Immature natural killer cell (primary cell): ENCODE measurements at regions not wholly inside any gene's neighbourhood (a gene's known extent, or its start where the extent isn't known, plus 50 kb on each side); places are given as distances from the start of the nearest gene placed in this dataset.

Experiments used
- DNase-seq, 3 donors: peaks; one replicate each; pipeline ENCODE4 v3.0.0; 2022; ENCODE audit warnings: mixed read lengths in 1 of 3
- H3K27ac Mint-ChIP-seq, 6 donors: one replicate each; pipeline ENCODE4 v1.8.0; 2020; ENCODE audit warnings: mixed read lengths in 6 of 6, mild to moderate bottlenecking in 5 of 6, inconsistent platforms in 4 of 6, moderate library complexity in 3 of 6
- H3K27me3 Mint-ChIP-seq, 3 donors: one replicate each; pipeline ENCODE4 v1.8.0; 2020 to 2021; ENCODE audit warnings: low read depth in 3 of 3, mild to moderate bottlenecking in 3 of 3, mixed read lengths in 3 of 3, moderate library complexity in 3 of 3, inconsistent platforms in 1 of 3
- H3K36me3 Mint-ChIP-seq, 3 donors: one replicate each; pipeline ENCODE4 v1.8.0; 2020; ENCODE audit warnings: mixed read lengths in 3 of 3, inconsistent platforms in 2 of 3, mild to moderate bottlenecking in 2 of 3
- H3K4me1 Mint-ChIP-seq, 2 donors: one replicate each; pipeline ENCODE4 v1.8.0; 2020; ENCODE audit warnings: inconsistent platforms in 2 of 2, mild to moderate bottlenecking in 2 of 2, mixed read lengths in 2 of 2, moderate library complexity in 1 of 2
- H3K4me3 Mint-ChIP-seq, 5 donors: one replicate each; pipeline ENCODE4 v1.8.0; 2020; ENCODE audit warnings: mild to moderate bottlenecking in 5 of 5, mixed read lengths in 5 of 5, inconsistent platforms in 3 of 5, moderate library complexity in 3 of 5
- H3K9me3 Mint-ChIP-seq, 6 donors: one replicate each; pipeline ENCODE4 v1.8.0; 2020; ENCODE audit warnings: mild to moderate bottlenecking in 6 of 6, mixed read lengths in 6 of 6, inconsistent platforms in 4 of 6, moderate library complexity in 3 of 6

DNA sequence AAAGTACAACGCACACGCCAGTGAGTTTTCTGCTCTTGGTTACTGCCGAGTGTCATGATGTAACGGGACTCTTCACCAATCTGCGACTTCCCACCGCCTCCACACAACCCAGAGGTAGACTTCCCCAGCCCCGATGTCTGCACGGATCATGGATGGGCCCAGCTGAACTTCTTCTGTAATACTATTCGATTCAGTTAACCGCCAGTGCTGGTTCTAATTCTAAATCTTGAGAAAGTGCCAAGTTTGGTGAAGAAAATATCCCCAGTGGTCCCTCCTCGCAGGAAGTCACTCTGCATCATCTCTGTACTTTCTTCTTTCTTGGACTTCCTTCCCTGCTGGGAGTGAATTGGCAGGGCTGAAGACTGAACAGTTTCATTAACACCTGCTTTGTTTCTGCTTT lies 77.6 kb upstream of the SLC35F4 start:
- Mint-ChIP-seq H3K9me3 (peaks cover 0 to 7% (median 0%) of the 10 kb centered on the region in 6 donors), H3K4me1 (no peaks in the 10 kb centered on the region)
- DNase-seq: no peak

DNA sequence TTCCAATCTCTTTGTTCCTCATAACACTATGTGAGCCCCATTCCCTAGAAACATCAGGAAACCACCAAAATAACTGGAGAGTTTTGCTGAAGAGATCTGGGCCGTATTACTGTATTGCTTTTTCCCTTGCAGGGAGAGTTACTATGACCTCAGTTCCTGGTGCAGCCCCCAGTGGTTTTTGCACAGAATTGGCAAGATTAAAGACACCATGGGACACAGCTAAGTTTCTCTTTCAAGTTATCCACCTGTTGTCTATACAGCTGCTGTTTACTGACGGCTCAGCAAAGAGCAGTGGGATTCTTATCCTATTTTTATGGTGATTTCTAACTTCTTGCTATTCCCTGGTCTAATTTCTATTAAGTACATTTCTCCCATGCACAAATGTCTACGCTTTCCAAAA lies 77.1 kb upstream of the SLC35F4 start:
- no peak overlapping the region for H3K27ac Mint-ChIP-seq
- peaks cover 0 to 4% (median 0%) of the 10 kb centered on the region in 3 donors for H3K27me3 Mint-ChIP-seq
- H3K4me3 Mint-ChIP-seq: no peak overlapping the region
- peaks cover 0 to 4% (median 0%) of the 10 kb centered on the region in 6 donors for H3K9me3 Mint-ChIP-seq
- no peaks in the 10 kb centered on the region for H3K4me1 Mint-ChIP-seq
- H3K36me3 Mint-ChIP-seq: no peaks in the 10 kb centered on the region
- no peak for DNase-seq

More for the DNA sequence above, 77.6 kb upstream of the SLC35F4 start:
- Mint-ChIP-seq H3K27ac (no peak overlapping the region), H3K27me3 (peaks cover 0 to 4% (median 0%) of the 10 kb centered on the region in 3 donors), H3K4me3 (no peak overlapping the region), H3K36me3 (no peaks in the 10 kb centered on the region)

DNA sequence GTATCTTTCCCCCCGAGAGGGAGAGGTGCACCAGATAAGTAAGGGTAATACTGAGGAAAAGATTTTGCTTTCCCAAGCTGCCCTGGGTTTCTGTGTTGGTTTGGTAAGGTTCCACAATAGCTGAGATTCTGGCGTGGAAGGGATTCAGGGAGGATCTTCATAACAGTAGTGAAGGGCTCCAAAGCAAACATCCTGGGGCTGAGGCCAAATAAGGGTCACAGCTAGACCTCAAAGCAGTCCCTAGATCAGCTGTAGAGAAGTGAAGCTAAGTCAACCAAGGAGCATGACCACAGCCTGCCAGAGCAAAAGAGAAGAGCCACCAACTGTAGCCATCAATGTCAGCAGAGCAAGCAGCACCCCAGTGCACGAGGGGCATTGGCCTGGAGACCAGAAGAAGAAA lies 73.2 kb upstream of the SLC35F4 start:
- H3K27me3 Mint-ChIP-seq: peaks cover 0 to 2% (median 0%) of the 10 kb centered on the region in 3 donors
- peaks cover 0 to 6% (median under 1%) of the 10 kb centered on the region in 6 donors for H3K9me3 Mint-ChIP-seq
- no peak for DNase-seq
- H3K36me3 Mint-ChIP-seq: no peaks in the 10 kb centered on the region
- H3K27ac Mint-ChIP-seq: no peak overlapping the region
- H3K4me3 Mint-ChIP-seq: no peak overlapping the region
- no peaks in the 10 kb centered on the region for H3K4me1 Mint-ChIP-seq

DNA sequence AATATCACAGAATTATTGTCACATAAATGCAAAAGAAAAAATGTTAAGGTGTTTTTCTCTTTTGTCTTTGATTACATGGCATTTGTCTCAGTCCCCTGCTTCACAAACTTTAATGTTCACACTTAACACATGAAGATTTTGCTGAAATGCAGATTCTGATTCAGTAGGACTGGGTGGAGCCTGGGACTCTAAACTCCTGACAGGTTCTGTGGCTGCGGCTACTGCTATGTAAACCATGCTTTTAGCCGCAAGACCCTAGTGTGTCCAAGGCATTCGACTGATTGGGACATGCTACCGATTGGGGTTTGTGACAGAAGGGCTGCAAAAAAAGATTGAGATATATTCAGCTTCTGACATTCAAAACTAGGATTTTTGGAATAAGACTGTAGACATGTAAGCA lies 72.6 kb upstream of the SLC35F4 start:
- no peak overlapping the region for H3K4me3 Mint-ChIP-seq
- H3K27me3 Mint-ChIP-seq: peaks cover 0 to 2% (median 0%) of the 10 kb centered on the region in 3 donors
- no peak overlapping the region for H3K27ac Mint-ChIP-seq
- DNase-seq: no peak
- H3K4me1 Mint-ChIP-seq: no peaks in the 10 kb centered on the region
- no peaks in the 10 kb centered on the region for H3K36me3 Mint-ChIP-seq
- H3K9me3 Mint-ChIP-seq: peaks cover 0 to 6% (median under 1%) of the 10 kb centered on the region in 6 donors

DNA sequence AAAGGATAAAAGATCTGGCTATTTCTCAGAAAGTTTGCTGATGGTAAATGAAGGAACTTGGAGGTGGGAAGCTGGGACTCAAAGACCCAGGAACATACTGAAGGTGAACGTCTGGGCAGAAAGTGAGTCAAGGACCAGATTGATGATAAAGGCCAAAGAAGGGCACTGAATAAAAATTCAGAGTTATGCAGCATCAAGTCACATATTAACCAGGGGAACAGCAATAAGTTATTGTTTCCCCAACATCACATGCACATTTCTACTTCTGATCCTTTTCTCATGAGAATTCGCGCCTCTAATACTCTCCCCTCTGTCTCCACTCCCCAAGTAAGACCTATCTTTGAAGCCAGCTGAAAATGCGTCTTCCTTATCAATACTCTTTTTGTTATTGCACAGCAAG lies 71.8 kb upstream of the SLC35F4 start:
- DNase-seq: no peak
- H3K27ac Mint-ChIP-seq: no peak overlapping the region
- H3K36me3 Mint-ChIP-seq: no peaks in the 10 kb centered on the region
- H3K4me3 Mint-ChIP-seq: no peak overlapping the region
- no peaks in the 10 kb centered on the region for H3K4me1 Mint-ChIP-seq
- peaks cover 0 to 6% (median under 1%) of the 10 kb centered on the region in 6 donors for H3K9me3 Mint-ChIP-seq
- peaks cover 0 to 2% (median 0%) of the 10 kb centered on the region in 3 donors for H3K27me3 Mint-ChIP-seq

DNA sequence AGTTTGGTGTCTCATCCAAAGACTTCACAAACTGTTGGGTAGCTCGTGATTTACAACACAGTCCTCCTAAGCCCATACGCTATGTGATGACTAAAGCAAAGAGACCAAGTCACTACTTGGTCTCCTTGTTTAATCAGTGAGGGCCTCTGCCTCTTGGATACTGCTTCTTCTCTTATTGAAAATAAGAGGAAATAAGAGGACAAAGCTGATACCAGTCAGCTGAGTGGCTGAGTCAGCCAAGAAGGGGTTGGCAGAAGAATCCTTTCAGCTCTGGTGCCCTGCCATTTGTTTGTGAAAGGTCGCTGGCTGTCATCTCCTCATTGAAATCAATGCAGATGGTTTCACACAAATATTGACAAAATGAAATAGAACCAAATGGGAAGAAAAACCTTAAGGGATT lies 67.5 kb upstream of the SLC35F4 start:
- no peaks in the 10 kb centered on the region for H3K4me1 Mint-ChIP-seq
- H3K27me3 Mint-ChIP-seq: peaks cover 0 to 2% (median 0%) of the 10 kb centered on the region in 3 donors
- peaks cover 0 to 12% (median 2%) of the 10 kb centered on the region in 6 donors for H3K9me3 Mint-ChIP-seq
- DNase-seq: no peak
- H3K27ac Mint-ChIP-seq: no peak overlapping the region
- no peaks in the 10 kb centered on the region for H3K36me3 Mint-ChIP-seq
- H3K4me3 Mint-ChIP-seq: no peak overlapping the region

DNA sequence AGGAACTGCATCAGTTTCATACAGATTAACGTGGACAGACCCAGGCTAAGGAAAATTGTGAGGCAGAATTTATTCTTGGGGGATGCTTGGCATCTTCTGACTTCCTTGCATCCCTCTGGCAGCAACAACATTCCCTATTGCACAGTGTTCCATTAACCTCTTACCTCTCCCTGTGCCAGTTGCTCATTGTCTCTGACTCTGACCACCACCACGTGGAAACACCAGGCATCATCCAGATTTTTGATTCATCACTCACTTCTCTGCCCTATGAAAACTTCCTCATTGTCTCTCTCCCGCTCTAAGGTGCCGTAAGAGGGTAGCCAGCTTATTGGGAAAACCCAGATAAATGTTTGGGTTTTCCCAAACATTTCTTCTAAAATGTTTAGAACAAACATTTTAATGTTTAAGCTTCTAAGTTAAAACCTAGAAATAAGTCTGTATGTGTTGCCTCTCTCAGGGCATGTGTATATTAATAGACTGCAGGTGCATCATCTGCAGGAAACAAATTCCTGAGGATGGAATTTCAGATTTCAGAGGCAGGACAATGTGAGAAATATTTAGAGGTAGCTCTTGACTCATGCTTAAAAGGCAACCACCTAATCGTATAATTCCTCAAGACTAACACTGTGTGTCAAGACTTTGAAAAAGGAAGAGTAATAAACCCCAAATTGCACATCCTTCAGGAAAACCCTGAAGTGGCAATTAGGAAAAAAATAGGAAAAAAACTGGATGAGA lies 64.5 kb upstream of the SLC35F4 start:
- Mint-ChIP-seq H3K4me3 (peak overlapping the region in 1 of 5 donors; percentile 18), H3K27ac (no peak overlapping the region), H3K9me3 (peaks cover 0 to 6% (median 1%) of the 10 kb centered on the region in 6 donors), H3K4me1 (no peaks in the 10 kb centered on the region), H3K27me3 (peaks cover 0 to 2% (median 0%) of the 10 kb centered on the region in 3 donors), H3K36me3 (no peaks in the 10 kb centered on the region)
- DNase-seq: no peak

DNA sequence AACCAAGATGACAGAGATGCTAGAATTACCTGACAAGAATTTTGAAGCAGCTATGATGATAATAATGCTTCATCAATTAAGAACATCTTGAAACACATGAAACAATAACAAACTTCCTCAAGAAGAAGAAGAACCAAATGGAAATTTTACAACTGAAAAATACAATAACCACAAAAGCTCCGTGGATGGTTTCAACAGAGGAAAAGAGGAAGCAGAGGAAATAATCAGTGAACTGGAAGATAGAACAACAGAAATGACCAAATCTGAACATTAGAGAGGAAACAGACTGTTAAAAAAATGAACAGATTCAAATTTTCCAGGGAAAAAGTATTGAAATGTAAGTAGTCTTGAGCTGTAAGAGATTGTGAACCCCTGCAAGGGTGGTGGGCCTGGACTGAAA lies 62.8 kb upstream of the SLC35F4 start:
- H3K27ac Mint-ChIP-seq: no peak overlapping the region
- H3K36me3 Mint-ChIP-seq: no peaks in the 10 kb centered on the region
- peaks cover 0 to 2% (median 0%) of the 10 kb centered on the region in 3 donors for H3K27me3 Mint-ChIP-seq
- no peaks in the 10 kb centered on the region for H3K4me1 Mint-ChIP-seq
- H3K9me3 Mint-ChIP-seq: peaks cover 0 to 8% (median 3%) of the 10 kb centered on the region in 6 donors
- no peak overlapping the region for H3K4me3 Mint-ChIP-seq
- no peak for DNase-seq

DNA sequence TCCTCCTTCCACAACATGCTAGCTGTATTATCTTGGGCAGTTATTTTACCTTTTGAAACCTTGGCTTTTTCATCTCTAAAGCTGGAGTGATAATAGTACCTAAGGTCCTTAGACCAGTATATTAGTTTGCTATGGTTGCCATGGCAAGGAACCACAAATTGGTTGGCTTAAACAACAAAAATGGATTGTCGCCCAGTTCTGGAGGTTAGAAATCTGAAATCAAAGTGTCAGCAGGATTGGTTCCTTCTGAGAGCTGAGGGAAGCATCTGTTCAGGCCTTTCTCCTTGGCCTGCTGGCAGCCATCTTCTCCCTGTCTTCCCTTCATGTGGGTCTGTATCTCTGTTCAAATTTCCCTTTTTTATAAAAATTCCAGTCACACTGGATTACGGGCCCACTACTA lies 55.5 kb upstream of the SLC35F4 start:
- no peak overlapping the region for H3K27ac Mint-ChIP-seq
- no peak overlapping the region for H3K4me3 Mint-ChIP-seq
- DNase-seq: no peak
- no peaks in the 10 kb centered on the region for H3K4me1 Mint-ChIP-seq
- no peaks in the 10 kb centered on the region for H3K36me3 Mint-ChIP-seq
- peaks cover 0 to 12% (median 6%) of the 10 kb centered on the region in 6 donors for H3K9me3 Mint-ChIP-seq
- H3K27me3 Mint-ChIP-seq: peaks cover 0 to 1% (median 0%) of the 10 kb centered on the region in 3 donors

DNA sequence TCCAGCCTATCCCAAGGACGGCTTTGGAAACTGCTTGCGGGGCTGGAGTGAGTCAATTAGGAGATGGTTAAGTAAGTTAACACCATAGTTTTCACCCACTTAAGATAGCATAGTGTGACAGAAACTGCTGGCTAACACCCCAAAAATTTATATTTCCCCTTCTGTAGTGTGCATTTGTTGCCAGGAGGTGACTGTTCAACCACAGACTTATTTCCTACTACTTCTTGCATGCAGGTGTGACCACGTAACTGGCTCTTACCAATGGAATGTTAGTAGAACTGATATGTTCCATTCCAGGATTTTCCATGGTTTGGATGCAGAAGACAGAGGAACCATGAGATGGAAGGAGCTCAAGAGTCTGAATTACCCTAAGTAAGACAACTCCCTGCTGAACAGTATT lies 52.9 kb upstream of the SLC35F4 start:
- no peak overlapping the region for H3K27ac Mint-ChIP-seq
- no peak for DNase-seq
- peaks cover 0 to 11% (median 5%) of the 10 kb centered on the region in 6 donors for H3K9me3 Mint-ChIP-seq
- no peak overlapping the region for H3K4me3 Mint-ChIP-seq
- no peaks in the 10 kb centered on the region for H3K4me1 Mint-ChIP-seq
- peaks cover 0 to 1% (median 0%) of the 10 kb centered on the region in 3 donors for H3K27me3 Mint-ChIP-seq
- H3K36me3 Mint-ChIP-seq: no peaks in the 10 kb centered on the region
